Testis (tissue), 2 donors: ENCODE measurements at regions not wholly inside any gene's neighbourhood (a gene's known extent, or its start where the extent isn't known, plus 50 kb on each side); places are given as distances from the start of the nearest gene placed in this dataset.

Experiments used
- DNase-seq: peaks from one replicate; pipeline ENCODE4 v3.0.0-alpha.2; 2019
- H3K27ac ChIP-seq, 2 donors: fragments of 200-600 bp; sonication (generic); one replicate each; pipeline ENCODE4 v1.5.1; 2019
- H3K27me3 ChIP-seq: fragments of 200-600 bp; sonication (generic); one replicate; pipeline ENCODE4 v1.5.1; 2019
- H3K36me3 ChIP-seq: fragments of 200-600 bp; sonication (generic); one replicate; pipeline ENCODE4 v1.5.1; 2017; ENCODE audit warnings: low read depth; ENCODE audit errors: missing control alignments
- H3K4me1 ChIP-seq: fragments of 200-600 bp; sonication (generic); one replicate; pipeline ENCODE4 v1.5.1; 2019
- H3K4me3 ChIP-seq, 2 donors: fragments of 200-600 bp; sonication (generic); one replicate each; pipeline ENCODE4 v1.5.1; 2017 to 2019
- H3K9me3 ChIP-seq: fragments of 200-600 bp; sonication (generic); one replicate; pipeline ENCODE4 v1.5.1; 2017
- CTCF ChIP-seq, 3 experiments: fragments of 450-650 bp in 2 of 3; fragments of 200-600 bp in 1 of 3; sonication (generic) in 1 of 3; IDR thresholded peaks; one replicate each; pipeline ENCODE4 v1.5.1; 2016 to 2019; ENCODE audit warnings: antibody characterized with exemption in 3 of 3, mild to moderate bottlenecking in 2 of 3, moderate library complexity in 1 of 3
- POLR2A ChIP-seq: fragments of 450-650 bp; IDR thresholded peaks from one replicate; pipeline ENCODE4 v1.6.1; 2017; ENCODE audit warnings: antibody characterized with exemption, mild to moderate bottlenecking, moderate library complexity
- WGBS, 2 donors: methylation state at CpG; one replicate each; pipeline ENCODE4 v1.1.5; 2018; 5-methylcytosine and 5-hydroxymethylcytosine counted together
- intact Hi-C: fragments of 100-400 bp; cut with DNase I; formaldehyde crosslinking; loops from one replicate; pipeline ENCODE4 v1.15.1; 2023; ENCODE audit warnings: low total_unique reads

- Histone ChIP-seq H3K27me3 (no peaks in the 10 kb centered on the region), H3K9me3 (no peaks in the 10 kb centered on the region), H3K4me1 (no peaks in the 10 kb centered on the region), H3K4me3 (no peak overlapping the region), H3K36me3 (no peaks in the 10 kb centered on the region), H3K27ac (no peak overlapping the region)
- intact Hi-C loops, result no loop called here
- TF ChIP-seq CTCF (IDR thresholded peaks at IDR 0.05) (no peak), POLR2A (no peak)
- no peak for DNase-seq
These were observed 160.9 kb downstream of the ALG10B start for GRCh38 chr12:38477340-38478090.

- Histone ChIP-seq H3K27ac (no peak overlapping the region), H3K9me3 (no peaks in the 10 kb centered on the region), H3K27me3 (no peaks in the 10 kb centered on the region), H3K4me1 (no peaks in the 10 kb centered on the region), H3K4me3 (no peak overlapping the region), H3K36me3 (no peaks in the 10 kb centered on the region)
- intact Hi-C loops, result no loop called here
- DNase-seq, result no peak
- TF ChIP-seq POLR2A, result no peak
- no peak for TF ChIP-seq CTCF (IDR thresholded peaks at IDR 0.05)
These were observed 164.0 kb downstream of the ALG10B start for GRCh38 chr12:38480594-38480993.

GRCh38 chr12:38484821-38485449 lies 168.4 kb downstream of the ALG10B start:
- H3K4me3 ChIP-seq, result no peak overlapping the region
- H3K4me1 ChIP-seq, result no peaks in the 10 kb centered on the region
- intact Hi-C loops, result no loop called here
- H3K36me3 ChIP-seq, result no peaks in the 10 kb centered on the region
- no peak for DNase-seq
- no peaks in the 10 kb centered on the region for H3K27me3 ChIP-seq
- no peak overlapping the region for H3K27ac ChIP-seq
- H3K9me3 ChIP-seq, result no peaks in the 10 kb centered on the region
- 72 to 79% methylated on average over 2 of the region's 2 CpGs for WGBS, 2 donors
- TF ChIP-seq CTCF (IDR thresholded peaks at IDR 0.05) (no peak), POLR2A (no peak)

GRCh38 chr12:38488866-38489265 lies 172.3 kb downstream of the ALG10B start:
- WGBS, 2 donors, result 69 to 76% methylated on average over 2 of the region's 2 CpGs
- intact Hi-C loops, result no loop called here
- TF ChIP-seq POLR2A (no peak), CTCF (IDR thresholded peaks at IDR 0.05) (no peak)
- DNase-seq, result no peak
- no peaks in the 10 kb centered on the region for H3K4me1 ChIP-seq
- no peaks in the 10 kb centered on the region for H3K36me3 ChIP-seq
- no peaks in the 10 kb centered on the region for H3K27me3 ChIP-seq
- no peak overlapping the region for H3K27ac ChIP-seq
- H3K9me3 ChIP-seq, result no peaks in the 10 kb centered on the region
- no peak overlapping the region for H3K4me3 ChIP-seq

GRCh38 chr12:38490073-38490472 lies 173.5 kb downstream of the ALG10B start:
- Histone ChIP-seq H3K4me3 (no peak overlapping the region), H3K4me1 (no peaks in the 10 kb centered on the region), H3K9me3 (no peaks in the 10 kb centered on the region), H3K27me3 (no peaks in the 10 kb centered on the region), H3K27ac (no peak overlapping the region), H3K36me3 (no peaks in the 10 kb centered on the region)
- TF ChIP-seq CTCF (IDR thresholded peaks at IDR 0.05), result no peak
- TF ChIP-seq POLR2A, result no peak
- DNase-seq, result no peak
- 50 to 61% methylated on average over 5 of the region's 5 CpGs for WGBS, 2 donors
- intact Hi-C loops, result no loop called here
